Stimulated activated CD8-positive, alpha-beta memory T cell treated with anti-CD3 and anti-CD28 coated beads, Interleukin-15, amount 100 ng/mL, for 1 hour (primary cell): ENCODE measurements at regions not wholly inside any gene's neighbourhood (a gene's known extent, or its start where the extent isn't known, plus 50 kb on each side); places are given as distances from the start of the nearest gene placed in this dataset.

ENCODE experiments used
- DNase-seq: peaks from one replicate; pipeline ENCODE4 v3.0.0-alpha.2; 2020; ENCODE audit warnings: low read depth

DNA sequence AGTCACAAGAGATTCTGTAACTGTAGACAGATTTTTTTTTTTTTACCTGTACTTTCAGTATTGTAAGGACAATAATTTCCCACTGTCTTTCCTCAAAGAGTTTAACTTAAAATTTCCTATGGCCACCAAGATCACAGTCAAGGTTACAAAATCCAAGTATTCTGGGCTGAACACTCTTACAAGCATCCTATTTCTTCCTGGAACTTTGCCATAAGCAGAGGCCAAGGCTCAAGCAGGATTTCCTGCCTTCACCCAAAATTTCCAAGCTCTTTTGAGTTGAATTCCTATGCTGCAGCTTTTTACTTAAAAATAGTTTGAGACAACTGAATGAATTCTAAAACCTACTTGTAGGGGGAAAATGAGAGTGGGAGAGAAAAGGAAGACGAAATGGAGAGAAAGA is 299.4 kb downstream of the ZNF516 start:
- DNase-seq, result no peak

GRCh38 chr18:76188097-76188496 is 306.9 kb downstream of the ZNF516 start:
- no peak for DNase-seq

DNA sequence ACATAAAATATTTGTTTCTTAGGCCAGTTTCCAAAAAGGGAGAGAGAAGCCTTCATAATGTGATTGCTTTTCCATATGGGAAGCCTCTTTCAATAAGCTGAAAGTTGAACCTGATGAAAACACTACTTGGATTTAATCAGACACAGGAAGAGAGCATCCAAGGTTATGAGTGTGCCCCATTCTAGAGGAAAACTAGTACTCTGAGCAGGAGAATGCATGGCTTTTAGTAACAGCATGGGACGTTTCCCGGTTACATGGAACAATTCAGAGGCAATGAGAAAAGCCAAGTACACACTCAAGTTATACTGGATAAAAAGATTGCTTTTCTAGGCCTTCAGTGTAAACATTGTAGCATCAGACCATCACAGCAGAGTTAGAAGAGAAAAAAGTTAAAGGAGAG is 315.8 kb downstream of the ZNF516 start:
- no peak for DNase-seq

GRCh38 chr18:76177160-76177559 is 317.9 kb downstream of the ZNF516 start:
- no peak for DNase-seq

GRCh38 chr18:76174451-76174850 is 320.6 kb downstream of the ZNF516 start:
- no peak for DNase-seq

- DNase-seq, result no peak
Measured at GRCh38 chr18:76169733-76170132, 325.3 kb downstream of the ZNF516 start.

DNA sequence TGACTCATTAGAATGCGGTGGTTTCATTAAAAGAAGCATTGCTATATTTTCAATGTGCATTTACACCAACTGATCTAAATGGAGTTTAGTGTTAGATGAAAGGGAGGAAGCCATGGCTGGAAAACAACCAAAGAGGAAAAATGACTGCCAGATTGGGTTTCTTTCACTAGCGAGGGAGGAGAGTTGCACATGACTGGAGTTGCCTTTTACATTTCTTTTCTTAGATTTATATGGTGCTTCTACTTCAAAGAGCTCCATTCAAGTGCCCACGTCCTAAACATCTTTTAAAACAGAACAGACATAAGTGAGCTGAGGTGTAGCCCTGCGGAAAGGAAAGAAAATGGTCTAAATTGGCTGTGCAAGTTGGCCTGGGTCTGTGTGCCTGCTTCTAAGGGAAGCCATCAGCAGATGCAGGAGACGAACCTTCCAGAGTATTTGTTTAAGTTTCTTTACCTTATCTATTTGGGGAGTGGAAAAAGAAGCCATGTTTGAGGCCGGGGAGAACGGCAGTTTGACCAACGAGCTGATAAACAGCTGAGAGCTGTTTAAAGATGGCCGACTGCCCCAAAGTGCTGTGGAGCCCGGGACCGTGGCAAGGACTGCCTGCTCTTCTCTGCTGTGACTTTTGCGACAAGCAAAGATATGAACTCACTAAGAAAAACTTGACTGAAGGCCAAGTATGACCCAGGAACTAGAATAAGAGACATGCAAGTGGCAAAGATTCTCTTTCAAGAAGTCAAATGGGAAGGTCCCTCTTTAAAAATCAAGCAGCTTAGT is 327.0 kb downstream of the ZNF516 start:
- no peak for DNase-seq

- no peak for DNase-seq
Measured at GRCh38 chr18:76167410-76167809, 327.6 kb downstream of the ZNF516 start.

- DNase-seq, result no peak
Measured at GRCh38 chr18:76162886-76163285, 332.2 kb downstream of the ZNF516 start.

- no peak for DNase-seq
Measured at GRCh38 chr18:76161983-76162382, 333.1 kb downstream of the ZNF516 start.

DNA sequence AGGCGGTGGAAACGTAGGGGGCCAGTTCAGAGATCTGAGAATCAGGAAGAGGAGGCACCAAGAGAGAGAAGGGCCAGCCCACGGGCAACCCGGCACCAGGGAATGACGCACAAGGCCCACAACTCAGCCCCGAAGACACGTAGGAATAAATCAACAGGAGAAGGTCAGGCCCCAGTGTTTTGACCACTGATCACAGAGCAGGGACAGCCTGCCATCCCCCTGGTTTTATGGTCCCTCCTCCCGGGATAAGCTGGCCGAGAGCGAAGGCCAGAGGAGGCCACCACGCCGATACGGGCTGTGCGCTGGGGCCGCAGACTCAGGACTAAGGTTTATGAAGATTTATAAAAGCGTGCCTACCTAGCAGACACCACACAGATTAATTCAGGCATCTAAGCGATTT is 341.4 kb downstream of the ZNF516 start:
- no peak for DNase-seq

- no peak for DNase-seq
Measured at GRCh38 chr18:76149734-76150133, 345.3 kb downstream of the ZNF516 start.

DNA sequence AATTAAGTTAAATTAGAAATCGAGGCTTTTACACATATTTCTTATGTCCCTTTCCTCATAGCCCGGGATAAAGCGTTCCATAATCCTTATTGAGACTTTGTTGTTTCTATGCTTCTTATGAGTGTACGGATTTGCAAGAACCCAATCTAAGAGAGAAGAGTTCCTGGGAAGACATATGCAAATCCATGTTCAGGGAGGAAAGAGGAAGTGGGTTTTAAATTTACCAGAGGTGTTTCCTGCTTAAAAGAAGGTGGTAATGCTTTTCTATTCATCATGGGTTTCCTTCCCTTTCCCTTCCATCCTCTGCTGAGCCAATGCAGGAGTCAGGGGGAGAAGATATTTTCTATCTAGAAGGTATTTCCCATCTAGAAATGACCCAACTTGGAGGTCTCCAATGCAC is 345.8 kb downstream of the ZNF516 start:
- DNase-seq, result no peak

GRCh38 chr18:76145521-76146376 is 349.3 kb downstream of the ZNF516 start:
- DNase-seq, result no peak

DNA sequence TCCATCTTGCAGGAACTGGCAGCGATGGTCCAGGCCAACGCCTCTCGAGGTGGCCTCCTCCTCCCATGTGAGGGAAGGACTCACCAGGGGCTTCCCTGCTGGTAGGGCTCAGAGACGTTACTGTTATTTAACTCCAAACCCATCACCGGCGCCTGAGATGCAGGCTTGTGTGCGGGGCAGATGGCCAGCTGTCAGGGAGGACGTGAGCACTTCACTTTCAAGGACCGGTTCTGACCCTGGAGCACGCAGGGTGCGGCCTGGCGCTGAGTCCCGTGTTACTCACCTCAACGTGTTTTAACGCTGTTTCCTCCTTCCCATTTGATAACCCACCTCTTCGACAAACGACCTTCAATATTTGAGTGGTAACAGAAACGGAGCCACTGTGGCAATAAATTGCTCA is 350.2 kb downstream of the ZNF516 start:
- DNase-seq, result no peak

DNA sequence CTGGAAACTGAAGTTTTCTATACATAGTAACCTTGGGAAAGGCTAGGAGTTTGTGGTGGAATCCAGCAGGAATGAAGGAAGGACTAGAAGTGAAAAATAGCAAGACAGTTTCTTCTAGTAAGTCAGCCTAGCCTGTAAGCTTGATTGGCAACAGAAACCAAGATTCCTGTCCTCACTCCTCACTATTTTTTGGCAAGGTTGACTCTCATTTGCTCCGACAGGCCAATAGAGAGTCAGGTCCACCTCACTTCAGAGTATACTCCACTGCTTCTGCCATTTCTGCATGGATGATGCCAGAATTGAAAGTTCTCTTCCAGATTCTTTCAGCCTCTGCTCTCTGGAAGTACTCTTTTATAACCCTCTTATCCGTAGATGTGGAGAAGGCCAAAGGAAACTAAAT is 352.4 kb downstream of the ZNF516 start:
- DNase-seq, result no peak

DNA sequence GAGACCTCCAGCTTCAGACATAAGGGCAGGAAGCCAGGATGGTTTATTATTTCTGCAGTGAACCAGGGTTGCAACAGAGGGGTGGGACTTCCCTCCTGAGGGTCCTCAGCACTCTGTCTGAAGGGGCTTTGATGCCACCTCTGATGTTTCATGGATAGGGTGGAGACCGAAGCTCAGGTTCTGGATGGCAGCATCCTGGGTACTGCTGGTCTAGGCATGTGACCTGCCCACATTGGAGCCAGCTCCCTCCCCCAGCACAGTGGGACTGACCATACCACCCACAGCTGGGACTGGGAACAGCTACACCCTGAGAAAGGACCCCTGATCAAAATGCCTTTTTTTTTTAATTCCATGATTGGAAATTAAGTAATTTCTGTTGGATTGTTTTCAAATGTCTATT is 355.2 kb downstream of the ZNF516 start:
- no peak for DNase-seq

GRCh38 chr18:76137216-76137615 is 357.8 kb downstream of the ZNF516 start:
- DNase-seq, result no peak

GRCh38 chr18:76136701-76137100 is 358.3 kb downstream of the ZNF516 start:
- no peak for DNase-seq

DNA sequence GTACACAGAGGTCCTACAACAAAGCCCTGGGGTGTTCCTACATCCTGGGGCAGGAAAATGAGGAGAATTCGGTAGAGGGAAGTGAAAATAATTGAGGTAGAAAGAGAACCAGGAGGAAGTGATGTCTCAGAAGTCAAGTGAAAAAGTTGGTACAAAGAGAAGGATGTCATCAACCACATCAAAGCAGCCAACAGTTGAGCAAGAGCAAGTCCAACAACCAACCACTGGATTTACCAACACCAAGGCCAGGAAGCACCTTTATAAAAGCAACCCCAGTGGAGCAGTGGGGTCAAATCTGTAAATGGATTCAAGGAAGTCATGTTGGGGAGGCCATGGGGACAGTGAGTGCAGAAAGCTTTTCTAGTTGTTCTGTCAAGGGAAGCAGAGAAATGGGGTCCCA is 360.4 kb downstream of the ZNF516 start:
- DNase-seq, result no peak

DNA sequence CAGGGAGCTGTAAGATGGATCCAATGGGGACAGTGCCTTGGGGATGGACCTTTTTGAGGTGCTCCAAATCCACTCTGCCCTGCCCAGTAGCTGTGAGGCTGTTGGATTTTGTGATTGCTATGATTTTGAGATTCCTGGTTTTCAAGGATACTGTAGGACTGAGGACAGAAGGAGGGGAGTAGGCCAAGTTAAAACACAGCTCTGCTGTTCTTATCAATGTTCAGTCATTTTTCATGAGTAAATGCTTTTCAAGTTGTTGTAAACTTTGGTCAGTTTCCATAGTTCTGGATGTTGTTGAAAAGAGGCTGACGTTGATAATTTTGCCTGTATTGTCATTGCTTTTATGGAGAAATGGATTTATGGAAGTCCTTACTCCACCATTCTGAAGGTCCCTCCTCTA is 361.2 kb downstream of the ZNF516 start:
- DNase-seq, result no peak

- no peak for DNase-seq
Measured at GRCh38 chr18:76131738-76132137, 363.3 kb downstream of the ZNF516 start.

DNA sequence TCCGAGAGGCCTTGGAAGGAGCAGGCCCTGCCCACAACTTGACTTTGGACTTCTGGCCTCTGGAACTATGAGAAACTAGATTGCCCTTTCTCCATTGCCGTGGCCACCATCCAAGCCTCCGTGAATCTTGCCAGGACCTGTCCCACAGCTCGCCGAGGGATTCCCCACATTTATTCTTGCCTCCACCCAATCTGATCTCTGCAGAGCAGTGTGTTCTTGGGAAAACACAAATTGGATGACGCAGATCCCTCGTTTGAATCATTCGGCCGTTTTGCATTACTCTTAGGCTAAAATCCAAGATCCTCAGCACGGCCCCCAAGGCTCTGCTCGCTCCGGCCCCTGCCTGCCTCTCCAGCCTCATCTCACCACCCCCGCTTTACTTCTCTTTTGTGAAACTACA is 364.2 kb downstream of the ZNF516 start:
- no peak for DNase-seq

DNA sequence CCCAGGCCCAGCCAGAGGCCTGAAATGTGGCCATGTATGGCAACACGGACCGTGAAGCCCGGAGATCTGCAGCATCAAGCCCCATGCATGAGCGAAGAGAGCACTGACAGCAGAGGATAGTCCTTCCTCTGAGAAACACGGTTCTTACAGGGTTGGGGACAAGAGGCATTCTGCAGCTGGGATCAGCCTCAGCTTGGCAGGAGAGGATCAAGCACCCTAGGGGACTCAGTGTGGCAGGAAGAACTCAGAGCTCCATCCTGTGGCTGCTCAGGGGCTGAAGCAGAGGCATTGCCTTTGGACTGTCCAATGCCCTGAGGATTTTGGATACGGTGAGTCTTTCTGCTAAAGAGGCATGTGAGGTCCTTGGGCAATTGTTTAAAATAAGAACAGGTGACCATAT is 368.7 kb downstream of the ZNF516 start:
- DNase-seq, result no peak
